Body of pancreas (tissue), 4 donors: ENCODE measurements at regions not wholly inside any gene's neighbourhood (a gene's known extent, or its start where the extent isn't known, plus 50 kb on each side); places are given as distances from the start of the nearest gene placed in this dataset.

Experiments used
- POLR2A ChIP-seq, 3 donors: fragments of 450-650 bp; IDR thresholded peaks; one replicate each; pipeline ENCODE4 v1.6.1; 2016; ENCODE audit warnings: antibody characterized with exemption in 3 of 3, mild to moderate bottlenecking in 2 of 3
- TF ChIP-seq, protein P1 (sequence below), 7 experiments: fragments of 450-650 bp in 4 of 7; fragments of 200-600 bp in 3 of 7; sonication (generic) in 3 of 7; IDR thresholded peaks; one replicate each; pipeline ENCODE4 v1.5.1; 2016 to 2019; ENCODE audit warnings: antibody characterized with exemption in 7 of 7

GRCh38 chr1:30450148-30450817 is 273.1 kb downstream of the MATN1 start:
- TF ChIP-seq, protein P1, sequence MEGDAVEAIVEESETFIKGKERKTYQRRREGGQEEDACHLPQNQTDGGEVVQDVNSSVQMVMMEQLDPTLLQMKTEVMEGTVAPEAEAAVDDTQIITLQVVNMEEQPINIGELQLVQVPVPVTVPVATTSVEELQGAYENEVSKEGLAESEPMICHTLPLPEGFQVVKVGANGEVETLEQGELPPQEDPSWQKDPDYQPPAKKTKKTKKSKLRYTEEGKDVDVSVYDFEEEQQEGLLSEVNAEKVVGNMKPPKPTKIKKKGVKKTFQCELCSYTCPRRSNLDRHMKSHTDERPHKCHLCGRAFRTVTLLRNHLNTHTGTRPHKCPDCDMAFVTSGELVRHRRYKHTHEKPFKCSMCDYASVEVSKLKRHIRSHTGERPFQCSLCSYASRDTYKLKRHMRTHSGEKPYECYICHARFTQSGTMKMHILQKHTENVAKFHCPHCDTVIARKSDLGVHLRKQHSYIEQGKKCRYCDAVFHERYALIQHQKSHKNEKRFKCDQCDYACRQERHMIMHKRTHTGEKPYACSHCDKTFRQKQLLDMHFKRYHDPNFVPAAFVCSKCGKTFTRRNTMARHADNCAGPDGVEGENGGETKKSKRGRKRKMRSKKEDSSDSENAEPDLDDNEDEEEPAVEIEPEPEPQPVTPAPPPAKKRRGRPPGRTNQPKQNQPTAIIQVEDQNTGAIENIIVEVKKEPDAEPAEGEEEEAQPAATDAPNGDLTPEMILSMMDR (IDR thresholded peaks at IDR 0.05) = no peak
- no peak for TF ChIP-seq POLR2A (IDR thresholded peaks at IDR 0.05)
